ENCODE measurements at regions not wholly inside any gene's neighbourhood (a gene's known extent, or its start where the extent isn't known, plus 50 kb on each side); places are given as distances from the start of the nearest gene placed in this dataset.
"Not testable (repeated sequence)": the region's sequence is repeated elsewhere in the genome, so short reads cannot be mapped to it uniquely, and the experiment has no call there.

DNA sequence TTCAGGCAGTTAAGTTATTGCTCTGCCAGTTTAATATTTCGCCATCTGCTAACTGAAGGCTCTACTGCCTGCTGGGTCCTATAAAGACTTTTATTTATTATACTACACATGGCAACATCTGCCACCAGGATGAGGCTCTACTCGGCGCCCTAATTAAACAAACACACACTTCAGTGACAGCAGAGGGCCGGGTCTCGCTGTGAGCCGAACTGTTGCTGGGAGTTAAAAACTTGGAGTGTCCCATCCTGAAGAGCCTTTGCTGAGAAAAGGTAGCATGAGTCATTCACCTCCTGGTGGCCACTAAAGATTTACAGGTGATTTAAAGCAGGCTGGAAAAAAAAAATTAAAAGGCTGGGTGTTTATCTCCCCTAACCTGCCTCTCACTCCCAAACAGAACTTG lies 183.7 kb downstream of the NPIPA8 start:
- not testable (repeated sequence) for DNase-seq (ENCODE audit: low read depth)

DNA sequence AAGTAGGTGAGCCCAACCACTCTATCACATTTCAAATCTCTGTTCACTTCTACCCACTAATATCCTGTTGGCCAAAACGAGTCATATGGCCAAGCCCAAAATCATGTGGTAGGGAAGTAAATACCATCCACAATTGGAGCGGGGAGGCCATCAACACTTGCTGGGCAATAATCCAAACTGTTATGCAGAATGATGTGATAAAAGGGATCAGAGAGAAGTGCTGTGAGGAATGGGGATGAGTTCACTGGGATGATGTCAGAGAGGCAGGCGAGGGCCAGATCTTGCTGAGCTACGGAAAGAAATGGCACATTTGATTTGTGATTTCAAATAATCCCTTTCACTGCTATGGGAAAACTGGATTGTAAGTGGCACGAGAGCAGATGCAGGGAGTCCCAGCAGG lies 188.4 kb downstream of the NPIPA8 start:
- not testable (repeated sequence) for DNase-seq (ENCODE audit: low read depth)

DNA sequence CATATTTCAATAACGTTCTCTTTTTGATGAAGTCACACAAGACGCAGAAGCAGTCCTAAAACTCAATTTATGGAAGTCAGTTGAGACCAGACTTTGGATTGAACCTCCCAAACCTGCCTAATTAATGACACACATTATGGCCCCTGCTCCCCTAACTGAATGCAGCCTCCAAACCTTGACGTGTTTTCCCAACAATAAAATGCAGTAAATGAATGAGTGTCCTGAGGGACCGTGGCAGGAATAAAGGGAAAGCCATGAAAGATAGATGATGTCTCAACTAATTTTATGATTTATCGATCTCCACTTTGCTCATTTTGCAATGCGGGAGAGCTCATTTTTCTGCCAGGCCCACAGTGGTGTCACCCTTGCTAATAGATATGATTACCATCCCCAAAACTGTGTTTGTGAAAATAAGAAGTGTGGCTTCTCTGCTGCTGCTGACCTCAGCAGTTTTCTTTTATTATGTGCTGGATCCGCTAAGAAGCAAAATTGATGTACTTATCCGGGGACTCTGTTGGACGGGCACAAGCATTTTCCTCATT lies 189.9 kb downstream of the NPIPA8 start:
- not testable (repeated sequence) for DNase-seq (ENCODE audit: low read depth)

DNA sequence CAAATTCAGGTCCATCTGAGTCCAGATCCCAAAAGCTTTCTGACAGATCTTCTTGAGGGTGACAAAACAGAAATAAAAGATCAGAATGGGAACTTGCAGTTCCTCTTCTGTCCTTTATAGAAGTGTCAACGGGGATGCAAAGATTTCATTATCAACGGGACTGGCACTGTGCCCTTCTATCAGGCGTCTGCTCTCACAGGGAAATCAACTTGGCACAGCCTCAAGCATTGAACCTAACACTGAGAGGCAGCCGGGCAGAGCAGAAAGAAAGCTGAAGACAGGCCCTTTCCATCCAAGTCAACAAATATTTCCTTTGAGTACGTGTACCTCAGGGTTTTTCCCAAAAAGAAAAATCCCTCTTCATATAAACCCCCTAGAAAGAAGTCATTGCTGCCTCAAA lies 194.5 kb downstream of the NPIPA8 start:
- DNase-seq (ENCODE audit: low read depth) = not testable (repeated sequence)

- not testable (repeated sequence) for DNase-seq (ENCODE audit: low read depth)
Measured at GRCh38 chr16:18136288-18136687, 200.2 kb downstream of the NPIPA8 start.

DNA sequence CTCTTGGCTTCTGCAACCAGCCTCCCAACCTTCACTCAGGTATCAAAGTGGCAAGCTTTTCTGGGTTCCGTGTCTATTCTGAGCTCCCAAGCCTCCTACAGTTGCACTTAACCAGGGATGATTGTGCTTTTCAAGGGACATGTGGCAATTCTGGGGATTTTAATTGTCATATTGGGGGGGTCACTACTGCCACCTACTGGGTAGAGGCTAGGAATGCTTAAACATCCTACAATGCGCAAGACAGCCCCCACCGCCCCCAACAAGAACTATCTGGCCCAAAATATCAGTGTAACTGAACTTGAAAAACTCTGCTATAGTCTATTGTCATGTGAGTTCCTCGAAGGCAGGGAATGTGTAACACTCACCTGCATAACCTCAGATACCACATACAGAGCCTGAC lies 201.5 kb downstream of the NPIPA8 start:
- not testable (repeated sequence) for DNase-seq (ENCODE audit: low read depth)

DNA sequence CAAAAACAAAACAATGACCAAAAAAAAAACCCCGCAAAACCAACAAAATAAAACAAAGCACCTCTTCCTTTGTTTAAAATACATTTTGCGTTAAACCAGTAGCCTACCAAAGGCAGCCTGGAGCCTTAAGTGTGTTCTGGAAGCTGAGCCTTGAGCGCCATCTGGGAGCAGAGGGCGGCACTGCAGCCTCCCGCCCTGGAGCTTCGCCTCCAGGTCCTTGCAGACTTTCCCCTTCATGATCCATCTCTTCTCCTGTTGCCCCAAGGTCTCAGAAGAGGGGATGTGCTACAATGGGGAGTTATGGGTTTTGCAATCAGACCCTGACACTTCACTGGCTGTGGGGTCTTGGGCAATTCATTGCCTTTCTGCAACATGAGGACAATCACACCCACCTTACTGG lies 204.9 kb downstream of the NPIPA8 start:
- DNase-seq (ENCODE audit: low read depth) = not testable (repeated sequence)

GRCh38 chr16:18130478-18131120 lies 205.9 kb downstream of the NPIPA8 start:
- DNase-seq (ENCODE audit: low read depth) = not testable (repeated sequence)

DNA sequence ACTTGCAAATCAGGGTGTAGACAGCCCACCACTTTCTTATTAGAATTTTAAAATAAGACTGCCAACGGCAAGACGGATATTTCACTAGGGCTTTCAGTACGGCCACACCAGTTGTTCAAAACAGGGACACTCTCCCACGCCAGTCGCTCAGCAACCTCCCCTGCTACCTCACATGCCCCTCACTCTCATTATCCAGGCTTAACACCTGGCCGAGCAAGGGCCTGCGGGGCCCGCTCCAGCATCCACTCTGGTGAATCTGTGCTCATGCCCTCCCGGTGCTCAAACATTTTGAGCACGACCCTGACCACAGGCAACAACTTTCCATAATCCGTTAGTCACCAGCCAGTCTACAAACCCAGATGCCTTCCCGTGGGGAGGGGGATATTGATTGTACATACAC lies 209.5 kb downstream of the NPIPA8 start:
- DNase-seq (ENCODE audit: low read depth) = not testable (repeated sequence)

- not testable (repeated sequence) for DNase-seq (ENCODE audit: low read depth)
Measured at GRCh38 chr16:18119092-18119491, 217.4 kb downstream of the NPIPA8 start.

GRCh38 chr16:18118684-18119083 lies 217.9 kb downstream of the NPIPA8 start:
- not testable (repeated sequence) for DNase-seq (ENCODE audit: low read depth)

DNA sequence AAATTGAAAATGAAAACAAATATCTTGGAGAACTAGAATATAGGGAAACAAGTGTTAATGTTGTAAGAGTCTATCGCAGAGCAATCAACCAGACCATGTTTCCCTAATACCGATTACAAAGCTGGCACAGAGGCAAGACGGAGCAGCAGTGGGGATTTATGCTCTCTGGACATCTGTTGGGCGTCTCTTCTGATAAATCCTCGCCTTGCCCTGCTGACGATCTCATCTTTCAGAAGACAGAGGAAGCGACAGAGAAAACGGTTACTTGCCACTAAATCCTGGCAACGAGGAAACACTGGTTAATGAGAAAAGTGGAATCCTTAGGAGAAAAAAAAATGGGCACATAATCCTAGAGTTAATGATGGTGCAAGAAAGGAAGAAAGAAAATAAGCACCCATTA lies 218.5 kb downstream of the NPIPA8 start:
- not testable (repeated sequence) for DNase-seq (ENCODE audit: low read depth)

- not testable (repeated sequence) for DNase-seq (ENCODE audit: low read depth)
Measured at GRCh38 chr16:18104412-18104811, 232.1 kb downstream of the NPIPA8 start.

- not testable (repeated sequence) for DNase-seq (ENCODE audit: low read depth)
Measured at GRCh38 chr16:18101077-18101476, 235.5 kb downstream of the NPIPA8 start.

- DNase-seq (ENCODE audit: low read depth) = not testable (repeated sequence)
Measured at GRCh38 chr16:18092605-18093004, 243.9 kb downstream of the NPIPA8 start.

DNA sequence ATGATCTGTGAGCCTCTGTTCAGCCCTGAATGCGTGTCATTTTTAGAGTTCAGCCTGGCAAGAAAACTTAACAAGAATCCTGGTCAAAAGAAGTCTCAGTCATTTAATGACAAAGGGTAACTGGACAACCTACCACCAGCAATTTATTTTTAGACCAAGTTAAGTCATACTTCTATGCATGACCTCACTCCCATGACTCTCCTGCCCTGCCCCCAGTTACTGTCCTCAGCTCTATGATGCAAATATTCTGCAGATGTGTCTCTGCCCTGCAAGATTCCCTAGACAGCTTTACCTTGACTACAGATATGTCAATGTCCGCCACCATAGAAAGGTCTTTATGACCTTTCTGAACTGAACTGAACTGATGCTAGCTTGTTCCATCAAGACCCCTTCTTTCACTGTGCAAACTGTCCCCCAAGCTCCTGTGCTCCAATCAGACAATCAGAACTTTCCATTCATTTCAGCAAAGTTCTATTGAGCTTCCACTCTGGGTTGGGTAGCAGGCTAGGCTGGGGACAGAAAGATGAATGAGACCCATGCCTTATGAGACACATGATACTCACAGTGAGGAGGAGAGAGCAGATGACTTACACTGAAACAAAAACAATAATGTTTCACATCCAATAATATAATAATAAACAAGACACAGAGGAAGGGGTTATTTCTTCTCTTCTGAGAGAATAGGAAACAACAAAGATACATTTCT lies 255.7 kb downstream of the NPIPA8 start:
- not testable (repeated sequence) for DNase-seq (ENCODE audit: low read depth)

DNA sequence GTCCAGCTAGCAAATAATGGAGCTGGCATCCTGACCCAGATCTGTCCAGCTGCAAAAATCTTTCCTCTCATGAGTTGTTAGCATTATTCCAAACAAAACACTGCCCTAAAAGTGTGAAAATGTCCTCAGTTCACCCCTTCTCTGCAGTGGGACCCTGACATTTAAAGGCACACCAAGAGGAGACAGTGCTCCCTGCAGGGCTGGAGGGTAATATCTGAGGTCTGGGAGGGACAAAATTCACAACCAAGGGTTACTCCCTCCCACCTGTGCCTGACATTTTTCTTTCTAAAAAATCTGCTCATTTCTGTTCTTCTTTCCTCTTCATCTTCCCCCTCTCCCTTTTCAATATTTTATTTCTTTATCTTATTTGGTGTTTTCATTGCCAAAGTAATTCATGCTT lies 258.6 kb downstream of the NPIPA8 start:
- not testable (repeated sequence) for DNase-seq (ENCODE audit: low read depth)

GRCh38 chr16:18072161-18072560 lies 264.4 kb downstream of the NPIPA8 start:
- DNase-seq (ENCODE audit: low read depth) = no peak

GRCh38 chr16:18069683-18070082 lies 266.9 kb downstream of the NPIPA8 start:
- DNase-seq (ENCODE audit: low read depth) = no peak

- no peak for DNase-seq (ENCODE audit: low read depth)
Measured at GRCh38 chr16:18068477-18068876, 268.1 kb downstream of the NPIPA8 start.

DNA sequence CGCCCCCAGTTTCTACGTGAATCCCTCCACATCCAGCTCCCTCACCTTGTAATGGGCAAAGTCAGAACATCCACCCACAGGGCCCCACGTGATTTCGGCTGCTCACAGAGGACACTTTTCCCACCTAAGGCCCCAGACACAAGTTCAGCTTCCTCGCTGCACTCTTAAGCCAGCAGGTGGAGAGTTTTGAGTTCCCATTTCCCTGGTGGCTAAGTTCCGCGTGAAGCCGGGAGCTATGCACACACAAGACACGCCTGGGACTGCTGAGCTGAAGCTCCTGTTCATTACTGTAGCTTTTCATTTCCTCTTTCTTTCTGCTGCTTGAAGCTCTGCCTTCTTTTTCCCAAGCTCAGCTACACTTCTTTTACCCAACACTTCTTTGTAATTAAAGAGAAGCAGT lies 273.8 kb downstream of the NPIPA8 start:
- DNase-seq (ENCODE audit: low read depth) = no peak

GRCh38 chr16:18060351-18060750 lies 276.2 kb downstream of the NPIPA8 start:
- DNase-seq (ENCODE audit: low read depth) = no peak

GRCh38 chr16:18059577-18059976 lies 277.0 kb downstream of the NPIPA8 start:
- no peak for DNase-seq (ENCODE audit: low read depth)
